Neural crest cell (in vitro differentiated cells): ENCODE measurements at regions not wholly inside any gene's neighbourhood (a gene's known extent, or its start where the extent isn't known, plus 50 kb on each side); places are given as distances from the start of the nearest gene placed in this dataset.

Source experiments
- DNase-seq: peaks from one replicate; pipeline ENCODE4 v3.0.0; 2021; ENCODE audit warnings: low read depth, mixed read lengths, low spot score
- H3K27ac Mint-ChIP-seq: one replicate; pipeline ENCODE4 v1.8.0; 2021; ENCODE audit warnings: mild to moderate bottlenecking, mixed read lengths; ENCODE audit not compliant: unreplicated experiment
- H3K27me3 Mint-ChIP-seq: 2 replicates; pipeline ENCODE4 v1.8.0; 2021; ENCODE audit warnings: low read depth, mild to moderate bottlenecking, mixed read lengths
- H3K36me3 Mint-ChIP-seq: 2 replicates; pipeline ENCODE4 v1.8.0; 2021; ENCODE audit warnings: low read depth, mild to moderate bottlenecking, mixed read lengths
- H3K4me1 Mint-ChIP-seq: 2 replicates; pipeline ENCODE4 v1.8.0; 2021; ENCODE audit warnings: mixed read lengths
- H3K4me3 Mint-ChIP-seq: one replicate; pipeline ENCODE4 v1.8.0; 2021; ENCODE audit warnings: mild to moderate bottlenecking, mixed read lengths
- H3K9me3 Mint-ChIP-seq: 2 replicates; pipeline ENCODE4 v1.8.0; 2021; ENCODE audit warnings: mixed read lengths
- CTCF ChIP-seq: fragments of 200-600 bp; sonication (generic); conservative IDR thresholded peaks from 2 replicates; pipeline ENCODE4 v1.5.0; 2021; ENCODE audit warnings: antibody characterized with exemption, mild to moderate bottlenecking

- Mint-ChIP-seq H3K4me3 (no peak overlapping the region), H3K36me3 (peaks cover 4% of the 10 kb centered on the region), H3K27ac (no peak overlapping the region), H3K27me3 (peaks cover 4% of the 10 kb centered on the region), H3K4me1 (peaks cover 18% of the 10 kb centered on the region), H3K9me3 (peaks cover 13% of the 10 kb centered on the region)
- no peak for TF ChIP-seq CTCF
- no peak for DNase-seq
Measured at GRCh38 chr5:2566284-2566683, 185.2 kb downstream of the IRX2 start.

DNA sequence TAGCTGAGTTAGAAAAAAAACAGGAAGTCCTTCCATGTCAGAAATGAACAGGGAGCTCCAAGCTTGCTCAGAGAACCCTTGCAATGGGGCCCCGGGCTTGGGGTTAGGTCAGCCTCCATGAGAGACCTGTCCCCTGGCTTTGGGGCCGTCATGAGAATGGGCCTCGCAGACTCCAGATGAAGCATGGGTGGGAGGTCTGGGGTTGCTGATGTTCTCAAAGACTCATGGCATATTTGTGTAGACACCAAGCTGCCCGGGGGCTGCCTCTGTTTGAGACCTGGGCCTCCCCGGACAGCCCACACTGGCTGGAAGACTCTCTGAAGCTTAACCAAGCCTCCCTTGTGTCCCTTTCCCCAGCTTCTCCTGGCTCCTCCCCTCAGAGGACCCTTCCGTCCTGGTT lies 186.3 kb downstream of the IRX2 start:
- H3K4me3 Mint-ChIP-seq: no peak overlapping the region
- H3K9me3 Mint-ChIP-seq: peaks cover 13% of the 10 kb centered on the region
- peaks cover 9% of the 10 kb centered on the region for H3K4me1 Mint-ChIP-seq
- H3K27ac Mint-ChIP-seq: no peak overlapping the region
- DNase-seq: no peak
- no peaks in the 10 kb centered on the region for H3K27me3 Mint-ChIP-seq
- H3K36me3 Mint-ChIP-seq: peaks cover 2% of the 10 kb centered on the region
- no peak for TF ChIP-seq CTCF

DNA sequence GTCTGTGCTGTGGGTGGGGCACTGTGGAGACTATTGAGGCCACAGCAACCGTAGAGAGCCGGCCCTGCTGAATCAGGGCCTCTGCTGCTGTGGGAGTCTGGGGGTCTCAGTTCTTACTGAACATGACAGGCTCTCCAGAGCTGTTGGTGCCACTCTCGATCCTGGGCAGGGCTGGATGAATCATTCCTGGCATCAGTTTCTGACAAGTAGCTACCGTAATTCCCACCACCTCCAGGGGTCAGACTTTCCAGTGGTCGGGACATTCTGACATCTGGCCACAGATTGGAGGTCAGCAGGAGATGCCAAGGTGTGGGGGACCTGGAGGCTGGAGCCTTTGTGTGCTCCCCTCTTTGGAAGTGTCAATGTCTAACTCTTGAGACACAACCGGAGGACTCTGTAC lies 188.4 kb downstream of the IRX2 start:
- DNase-seq: no peak
- TF ChIP-seq CTCF: no peak
- H3K4me1 Mint-ChIP-seq: peaks cover 14% of the 10 kb centered on the region

DNA sequence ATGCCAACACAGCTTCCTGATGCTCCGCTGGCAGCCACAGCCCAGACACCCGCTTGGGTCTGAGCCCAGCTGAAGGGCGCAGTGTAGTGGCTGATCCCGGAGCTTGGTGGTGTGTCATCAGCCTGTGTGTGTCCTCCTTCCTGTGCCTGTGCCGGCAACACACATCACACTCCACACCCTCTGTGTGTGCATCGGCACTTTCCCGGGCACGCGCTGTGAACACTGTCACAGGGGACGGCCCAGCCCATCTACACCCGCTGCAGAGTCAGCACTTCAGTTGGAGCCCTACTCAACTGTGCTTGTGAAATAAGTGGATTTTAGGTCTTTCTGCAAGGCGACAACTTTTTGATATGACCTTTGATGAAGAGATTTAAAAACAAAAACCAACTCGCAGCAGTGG lies 189.4 kb downstream of the IRX2 start:
- TF ChIP-seq CTCF: no peak

More for the DNA sequence above, 188.4 kb downstream of the IRX2 start:
- H3K36me3 Mint-ChIP-seq: no peaks in the 10 kb centered on the region
- no peak overlapping the region for H3K27ac Mint-ChIP-seq
- H3K27me3 Mint-ChIP-seq: no peaks in the 10 kb centered on the region
- H3K9me3 Mint-ChIP-seq: peaks cover 15% of the 10 kb centered on the region
- no peak overlapping the region for H3K4me3 Mint-ChIP-seq

GRCh38 chr5:2560435-2560834 lies 191.0 kb downstream of the IRX2 start:
- Mint-ChIP-seq H3K4me1 (peaks cover 14% of the 10 kb centered on the region), H3K4me3 (no peak overlapping the region), H3K9me3 (peaks cover 5% of the 10 kb centered on the region), H3K36me3 (no peaks in the 10 kb centered on the region), H3K27me3 (no peaks in the 10 kb centered on the region), H3K27ac (no peak overlapping the region)
- no peak for DNase-seq
- no peak for TF ChIP-seq CTCF

More for the DNA sequence above, 189.4 kb downstream of the IRX2 start:
- peaks cover 8% of the 10 kb centered on the region for H3K9me3 Mint-ChIP-seq
- H3K4me3 Mint-ChIP-seq: no peak overlapping the region
- DNase-seq: no peak
- H3K27ac Mint-ChIP-seq: no peak overlapping the region
- H3K36me3 Mint-ChIP-seq: no peaks in the 10 kb centered on the region
- peaks cover 14% of the 10 kb centered on the region for H3K4me1 Mint-ChIP-seq
- no peaks in the 10 kb centered on the region for H3K27me3 Mint-ChIP-seq

GRCh38 chr5:2557435-2557834 lies 194.0 kb downstream of the IRX2 start:
- H3K36me3 Mint-ChIP-seq: peaks cover 19% of the 10 kb centered on the region
- no peak overlapping the region for H3K27ac Mint-ChIP-seq
- no peaks in the 10 kb centered on the region for H3K27me3 Mint-ChIP-seq

More at GRCh38 chr5:2557435-2557834, 194.0 kb downstream of the IRX2 start:
- H3K9me3 Mint-ChIP-seq: peaks cover 23% of the 10 kb centered on the region
- TF ChIP-seq CTCF: no peak
- H3K4me3 Mint-ChIP-seq: no peak overlapping the region
- no peak for DNase-seq
- H3K4me1 Mint-ChIP-seq: peaks cover 14% of the 10 kb centered on the region
